NCI-H460 (cell line): ENCODE measurements at regions not wholly inside any gene's neighbourhood (a gene's known extent, or its start where the extent isn't known, plus 50 kb on each side); places are given as distances from the start of the nearest gene placed in this dataset.

Source experiments
- DNase-seq: peaks from one replicate; pipeline ENCODE4 v3.0.0-alpha.2; 2016; ENCODE audit warnings: low read depth; ENCODE audit errors: extremely low read depth
- small RNA-seq, 2 experiments: library from RNA; depleted of rRNA; stranded (forward); fragments of <200 nt; gene quantifications; one replicate each; pipeline ENCODE3, GENCODE V24; 2014

DNA sequence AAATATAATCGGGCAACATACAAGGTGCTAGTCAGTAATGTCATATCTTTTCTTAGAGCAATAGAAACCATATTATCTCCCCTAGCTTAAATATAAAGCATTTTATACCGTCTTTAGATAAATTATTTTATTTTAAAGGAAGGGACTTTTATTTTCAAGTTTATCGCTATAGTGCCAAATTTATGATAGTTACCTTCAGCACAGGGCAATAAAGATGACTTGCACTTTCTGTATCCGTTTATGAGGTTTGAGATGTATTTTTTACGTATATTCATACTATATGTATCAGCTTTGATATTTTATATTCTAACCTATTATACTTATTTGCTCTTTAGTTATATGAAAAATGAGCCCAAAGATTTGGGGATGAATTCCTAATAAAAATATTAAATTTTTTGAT lies 61.6 kb upstream of the CARD18 start:
- no peak for DNase-seq

DNA sequence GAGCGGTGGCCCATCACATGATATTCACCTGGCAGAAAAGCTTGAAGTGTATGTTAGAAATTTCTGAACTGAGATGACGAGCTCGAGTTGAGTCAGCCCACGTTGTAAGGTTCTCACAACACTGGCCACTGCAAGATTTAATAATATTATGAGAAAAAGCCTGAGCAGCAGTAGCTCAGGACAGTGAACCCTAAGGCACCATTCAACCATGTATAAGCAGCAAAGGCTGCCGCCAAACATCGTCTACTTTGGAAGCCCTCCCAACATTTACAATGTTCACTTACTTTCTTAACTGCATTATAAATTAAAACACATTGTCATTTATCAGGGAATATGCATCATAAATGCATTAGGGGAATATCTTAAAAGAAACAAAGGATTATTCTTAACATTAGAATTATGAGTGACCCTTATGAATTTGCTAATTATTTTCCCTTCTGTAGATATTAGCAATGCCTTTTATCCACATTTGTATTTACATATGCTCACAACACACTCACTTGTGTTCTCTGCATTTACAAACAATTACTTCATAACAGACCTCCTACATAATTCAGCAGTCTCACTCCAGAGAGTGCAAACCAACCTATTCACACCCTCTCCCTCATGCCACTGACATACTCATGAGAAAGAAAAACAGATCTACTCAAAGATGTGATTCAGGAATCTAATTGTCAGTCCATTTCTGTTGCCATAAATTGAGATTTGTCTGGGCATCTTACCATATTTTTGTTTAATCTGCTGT lies 57.7 kb upstream of the CARD18 start:
- no peak for DNase-seq

GRCh38 chr11:105193260-105193659 lies 53.7 kb upstream of the CARD18 start:
- DNase-seq, result no peak

DNA sequence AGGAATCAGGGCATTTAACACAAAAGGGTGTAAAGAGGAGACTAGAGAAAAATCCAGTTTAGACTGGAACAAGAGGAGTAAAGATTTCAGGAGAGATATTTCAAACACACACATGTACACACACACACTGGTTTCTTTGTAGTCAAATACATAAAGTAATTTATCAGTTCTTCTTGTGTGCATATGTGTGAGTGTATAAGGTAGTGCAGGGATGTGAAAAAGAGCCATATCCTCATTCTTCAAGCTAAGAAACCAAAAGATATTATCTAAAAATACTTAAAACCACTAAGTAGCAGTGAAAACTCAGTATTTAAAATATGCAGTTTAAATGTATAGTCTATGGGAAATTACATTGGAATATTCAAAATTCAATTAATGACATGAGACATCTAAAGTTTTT lies 52.5 kb upstream of the CARD18 start:
- no peak for DNase-seq

- no peak for DNase-seq
Measured at GRCh38 chr11:105189581-105189980, 50.0 kb upstream of the CARD18 start.

Small RNA genes in the stretch of these regions (small RNA-seq; reads per million reads assigned to genes)
- 0 reads per million in 2 experiments for gene AP003181.1
- 0 reads per million in 2 experiments for gene RF00017
